Stimulated activated CD8-positive, alpha-beta memory T cell treated with anti-CD3 and anti-CD28 coated beads, Interleukin-7, amount 100 ng/mL, for 48 hours (primary cell): ENCODE measurements at regions not wholly inside any gene's neighbourhood (a gene's known extent, or its start where the extent isn't known, plus 50 kb on each side); places are given as distances from the start of the nearest gene placed in this dataset.

Experiments used
- DNase-seq, 2 donors: peaks; one replicate each; pipeline ENCODE4 v3.0.0-alpha.2; 2020; ENCODE audit warnings: low read depth in 1 of 2; ENCODE audit errors: extremely low read depth in 1 of 2

DNA sequence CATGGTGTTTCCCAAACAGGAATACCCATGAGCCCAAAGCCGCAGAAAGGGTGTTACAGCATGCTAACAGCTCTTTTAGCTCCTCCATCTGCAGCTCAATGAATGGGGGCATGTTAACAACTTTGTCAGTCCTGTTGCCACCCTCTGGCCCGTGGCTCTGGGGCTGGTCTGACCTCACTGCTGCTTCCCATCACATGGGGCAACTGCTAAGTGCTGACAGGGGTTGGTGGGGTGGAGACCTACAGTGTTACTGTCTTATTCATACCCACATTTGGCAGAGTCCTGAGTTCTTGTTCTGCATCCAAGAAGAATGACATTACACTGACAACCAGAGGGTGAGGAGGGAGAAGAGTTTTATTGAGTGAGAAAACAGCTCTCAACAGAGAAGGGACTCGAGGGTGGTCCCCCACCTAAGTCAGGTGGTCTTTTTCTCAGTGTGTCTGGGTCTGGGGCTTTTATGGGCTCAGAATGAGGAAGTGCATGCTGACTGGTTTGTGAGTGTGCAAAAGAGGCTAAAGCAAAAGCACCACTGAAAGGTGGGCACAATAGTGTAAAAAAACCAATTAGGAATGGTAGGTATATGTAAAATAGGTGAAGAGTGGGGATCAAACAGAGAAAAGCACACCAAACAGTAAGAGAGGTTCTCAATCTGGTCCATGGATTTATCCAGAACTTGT is 1952.0 kb upstream of the PCDH20 start:
- no peak for DNase-seq

DNA sequence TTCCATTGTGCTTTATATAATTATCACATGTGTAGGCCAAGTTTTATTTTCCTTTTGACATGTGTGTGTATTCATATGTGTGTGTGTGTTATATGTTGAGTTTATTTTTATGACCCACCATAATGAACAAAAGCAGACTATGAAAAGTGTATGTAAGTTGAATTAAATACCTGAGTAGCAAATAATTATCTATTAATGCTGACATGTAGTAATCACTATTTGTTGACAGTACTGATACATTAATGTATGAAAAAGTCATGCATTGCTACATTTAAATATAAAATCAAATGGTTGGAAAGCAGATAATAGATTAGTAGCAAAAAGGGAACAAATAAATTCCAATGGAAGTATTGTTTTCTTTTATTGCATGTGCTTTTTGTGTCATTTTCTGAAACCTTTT is 1948.5 kb upstream of the PCDH20 start:
- no peak for DNase-seq

DNA sequence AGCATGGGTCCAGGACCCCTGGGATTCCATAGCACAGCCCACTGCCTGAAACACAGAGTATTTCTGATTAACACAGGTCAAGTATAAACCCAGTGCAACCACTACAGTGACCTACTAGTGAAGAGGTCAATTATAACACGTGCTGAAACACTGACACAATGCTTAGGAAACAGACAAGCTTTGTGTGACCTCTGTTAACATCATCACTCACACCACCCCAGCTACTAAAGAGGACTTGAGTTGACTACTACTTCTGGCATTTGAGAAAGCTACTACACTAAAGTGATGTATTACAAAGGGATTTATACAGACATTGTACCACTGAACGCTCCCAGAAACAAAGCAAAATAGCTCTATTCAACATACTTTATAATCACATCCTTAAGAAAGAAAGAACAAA is 1935.9 kb upstream of the PCDH20 start:
- DNase-seq: no peak

DNA sequence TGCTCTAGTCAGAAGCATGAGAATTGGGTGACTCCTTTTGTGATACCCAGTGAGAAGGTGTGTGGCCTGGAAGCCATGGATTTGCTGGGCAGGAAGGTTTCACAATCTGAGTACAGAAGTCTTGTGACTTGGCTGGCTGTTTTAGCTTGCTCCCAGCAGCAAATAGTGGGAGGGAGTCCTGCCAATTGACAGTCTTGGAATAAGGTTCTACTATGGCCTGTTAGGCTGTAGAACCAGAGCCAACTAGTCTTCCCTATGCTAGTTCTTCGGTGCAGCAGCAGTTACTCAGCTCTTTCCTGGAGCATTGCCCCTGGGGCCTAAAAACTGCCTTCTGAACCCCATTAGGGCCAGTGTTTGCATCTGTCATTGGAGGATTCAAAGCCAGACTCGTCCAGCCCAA is 1935.4 kb upstream of the PCDH20 start:
- DNase-seq: no peak

DNA sequence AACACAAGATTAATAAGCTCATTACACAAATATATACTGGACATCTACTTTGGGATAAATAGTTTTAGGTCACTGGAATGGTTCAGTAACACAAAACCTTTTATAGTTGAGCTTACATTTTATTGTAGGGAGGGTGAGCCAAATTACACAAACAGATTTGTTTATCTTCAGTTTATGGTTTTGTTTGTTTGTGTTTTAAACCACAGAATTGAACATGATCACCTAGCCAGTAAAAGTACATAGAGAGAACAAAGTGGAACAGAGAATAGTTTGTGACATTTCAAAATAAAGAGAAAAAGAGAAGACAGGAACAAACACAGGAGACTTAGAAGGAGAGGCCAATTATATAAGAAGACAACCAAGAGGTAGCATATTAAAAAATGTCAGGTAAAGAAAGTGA is 1930.2 kb upstream of the PCDH20 start:
- no peak for DNase-seq

DNA sequence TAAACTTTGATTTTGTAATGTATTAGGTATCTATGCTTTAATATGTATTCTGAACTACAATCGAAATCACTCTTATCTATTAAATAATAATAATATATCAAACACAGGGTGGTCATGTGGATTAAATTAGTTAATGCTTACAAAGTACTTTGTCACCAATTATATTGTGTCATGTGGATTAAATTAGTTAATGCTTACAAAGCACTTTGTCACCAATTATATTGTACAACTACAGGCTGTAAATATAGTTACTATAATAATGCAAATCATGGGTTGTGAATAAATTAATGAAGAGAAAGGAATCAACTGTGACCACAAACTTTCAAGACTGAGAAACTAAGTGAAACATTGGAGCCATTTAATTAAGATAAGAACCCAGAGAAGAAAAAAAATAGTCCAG is 1929.1 kb upstream of the PCDH20 start:
- DNase-seq: no peak

DNA sequence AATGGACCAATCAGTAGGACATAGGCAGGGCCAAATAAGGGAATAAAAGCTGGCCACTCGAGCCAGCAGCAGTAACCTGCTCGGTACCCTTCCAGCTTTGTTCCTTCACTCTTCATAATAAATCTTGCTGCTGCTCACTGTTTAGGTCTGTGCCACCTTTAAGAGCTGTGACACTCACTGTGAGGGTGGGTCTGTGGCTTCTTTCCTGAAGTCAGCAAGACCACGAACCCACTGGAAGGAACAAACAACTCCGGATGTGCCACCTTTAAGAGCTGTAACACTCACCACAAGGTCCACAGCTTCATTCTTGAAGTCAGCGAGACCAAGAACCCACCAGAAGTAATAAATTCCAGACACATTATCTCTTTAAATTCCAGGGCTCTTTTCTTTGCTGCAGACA is 1922.3 kb upstream of the PCDH20 start:
- no peak for DNase-seq

DNA sequence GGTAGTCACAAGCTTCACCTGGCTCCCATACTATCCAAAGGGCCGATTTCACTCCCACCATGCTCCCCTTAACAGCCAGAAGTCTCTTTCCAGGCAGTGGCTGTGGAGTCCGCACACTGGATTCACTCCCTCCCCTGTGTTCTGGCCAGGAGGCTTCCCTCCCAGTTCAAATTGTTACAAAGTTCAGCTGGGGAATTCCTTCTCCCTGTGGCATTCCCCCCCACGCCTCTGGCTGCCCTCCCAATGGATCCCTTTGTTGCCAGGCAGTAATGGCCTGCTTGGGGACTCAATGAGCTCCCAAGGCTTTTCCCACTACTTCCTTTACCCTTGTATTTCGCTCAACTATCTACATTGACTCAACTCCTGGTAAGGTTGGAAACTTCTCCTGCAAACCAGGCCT is 1921.4 kb upstream of the PCDH20 start:
- no peak for DNase-seq

DNA sequence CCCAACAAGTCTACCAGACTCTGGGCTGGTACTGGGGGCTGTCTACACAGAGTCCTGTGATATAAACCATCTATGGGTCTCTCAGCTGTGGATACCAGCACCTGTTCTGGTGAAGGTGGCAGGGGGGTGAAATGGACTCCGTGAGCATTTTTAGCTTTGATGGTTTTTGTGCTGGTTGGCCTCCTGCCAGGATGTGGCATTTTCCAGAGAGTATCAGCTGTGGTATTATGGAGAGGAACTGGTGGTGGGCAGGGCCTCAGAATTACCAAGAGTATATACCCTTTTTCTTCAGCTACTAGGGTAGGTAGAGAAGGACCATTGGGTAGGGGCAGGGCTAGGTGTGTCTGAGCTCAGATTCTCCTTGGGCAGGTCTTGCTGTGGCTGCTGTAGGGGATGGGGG is 1920.9 kb upstream of the PCDH20 start:
- no peak for DNase-seq

DNA sequence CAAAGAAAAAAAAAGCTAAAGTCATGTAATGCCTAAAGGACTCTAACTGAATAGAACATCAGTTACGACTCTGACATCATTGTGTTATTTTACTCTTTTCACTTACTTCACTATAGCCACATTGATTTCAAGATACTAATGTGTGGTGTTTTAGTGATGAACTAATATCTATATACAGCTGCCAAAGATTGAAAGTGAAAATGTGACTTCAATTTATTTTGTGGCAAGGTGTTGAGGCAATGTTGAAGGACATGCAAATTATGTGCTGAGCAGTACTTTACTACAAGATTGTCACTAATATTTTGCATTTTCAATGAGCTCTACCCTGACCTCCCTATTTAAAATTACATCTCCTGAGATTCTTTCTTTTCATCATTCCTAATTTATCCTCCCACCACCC is 1911.9 kb upstream of the PCDH20 start:
- no peak for DNase-seq

DNA sequence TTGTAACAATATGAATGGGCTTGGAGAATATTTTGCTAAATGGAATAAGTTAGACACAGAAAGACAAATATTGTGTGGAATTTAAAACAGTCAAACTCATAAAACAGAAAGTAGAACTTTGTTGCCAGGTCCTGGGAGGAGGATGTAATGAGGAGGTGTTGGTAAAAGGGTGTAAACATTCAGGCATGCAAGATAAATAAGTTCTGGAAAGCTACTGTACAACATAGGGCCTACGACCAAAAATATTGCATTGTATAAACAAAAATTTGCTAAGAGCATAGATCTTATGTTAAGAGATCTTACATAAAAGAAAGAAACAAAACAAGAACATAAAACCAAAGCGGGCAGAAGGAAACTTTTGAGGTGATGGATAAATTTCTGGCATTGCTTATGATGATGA is 1907.8 kb upstream of the PCDH20 start:
- DNase-seq: no peak

DNA sequence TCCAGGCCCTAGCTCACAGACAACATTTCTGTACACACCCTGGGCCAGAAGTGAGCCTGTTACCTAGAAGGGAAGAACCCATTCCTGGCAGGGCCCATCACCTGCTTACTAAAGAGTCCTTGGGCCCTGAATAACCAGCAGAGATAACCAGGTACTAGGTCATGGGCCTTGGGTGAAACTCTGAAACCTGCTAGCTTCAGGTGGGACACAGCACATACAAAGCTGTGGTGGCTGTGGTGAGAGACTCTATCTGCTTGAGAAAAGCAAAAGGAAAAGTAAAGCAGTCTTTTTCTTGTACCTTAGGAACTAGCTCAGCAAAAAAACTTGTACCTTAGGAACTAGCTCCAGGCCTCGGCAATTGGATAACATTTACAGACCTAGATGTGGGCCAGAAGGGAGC is 1895.9 kb upstream of the PCDH20 start:
- DNase-seq: no peak

DNA sequence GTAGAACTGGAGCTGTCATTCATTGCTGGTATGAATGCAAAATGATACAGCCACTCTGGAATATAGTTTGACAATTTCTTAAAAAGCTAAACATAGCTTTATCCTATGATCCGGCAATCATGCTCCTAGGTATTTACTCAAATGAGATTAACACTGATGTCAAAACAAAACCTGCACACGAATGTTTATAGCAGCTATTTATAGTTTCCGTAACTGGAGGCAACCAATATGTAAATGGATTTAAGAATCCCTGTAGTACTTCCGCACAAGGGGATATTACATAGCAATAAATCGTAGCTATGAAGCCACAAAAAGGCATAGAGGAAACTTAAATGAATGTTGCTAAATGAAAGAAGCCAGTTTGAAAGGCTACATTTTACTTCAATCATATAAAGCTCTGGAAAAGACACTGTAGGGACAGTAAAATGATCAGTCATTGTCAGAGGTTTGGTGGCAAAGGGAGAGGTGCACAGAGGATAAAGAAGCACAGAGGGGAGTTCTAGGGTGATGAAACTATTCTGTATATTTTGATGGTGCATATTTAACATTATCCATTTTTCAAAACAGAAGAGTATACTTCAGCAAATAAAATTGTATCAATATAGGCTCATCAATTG is 1893.0 kb upstream of the PCDH20 start:
- no peak for DNase-seq

DNA sequence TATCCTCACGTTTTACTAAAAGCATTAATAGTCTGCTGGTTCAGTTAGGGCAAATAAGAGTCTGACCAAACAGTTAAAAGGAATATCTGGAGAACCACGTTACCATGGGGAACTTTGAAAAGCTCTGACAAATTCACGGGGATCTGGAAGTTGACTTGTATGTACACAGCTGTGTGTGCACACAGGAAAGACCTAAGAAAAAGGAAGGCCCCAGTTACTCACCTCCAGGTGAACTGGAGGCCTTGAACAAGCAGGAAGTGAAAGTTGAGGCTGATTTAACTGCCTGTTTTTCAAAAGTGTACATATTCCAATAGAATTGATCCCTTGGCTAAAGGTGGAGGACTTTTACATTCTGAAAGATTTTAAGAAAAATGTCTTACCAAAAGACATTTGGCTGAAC is 1891.6 kb upstream of the PCDH20 start:
- DNase-seq: no peak

DNA sequence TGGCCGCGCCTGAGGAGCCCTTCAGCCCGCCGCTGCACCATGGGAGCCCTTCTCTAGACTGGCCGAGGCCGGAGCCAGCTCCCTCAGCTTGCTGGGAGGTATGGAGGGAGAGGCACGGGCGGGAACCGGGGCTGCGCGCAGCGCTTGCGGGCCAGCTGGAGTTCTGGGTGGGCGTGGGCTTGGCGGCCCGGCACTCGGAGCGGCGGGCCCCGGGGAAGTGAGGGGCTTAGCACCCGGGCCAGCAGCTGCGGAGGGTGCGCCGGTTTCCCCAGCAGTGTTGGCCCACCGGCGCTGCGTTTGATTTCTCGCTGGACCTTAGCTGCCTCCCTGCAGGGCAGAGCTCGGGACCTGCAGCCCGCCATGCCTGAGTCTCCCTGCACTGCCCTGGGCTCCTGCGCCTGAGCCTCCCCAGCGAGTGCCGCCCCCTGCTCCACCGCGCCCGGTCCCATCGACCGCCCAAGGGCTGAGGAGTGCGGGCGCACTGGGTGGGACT is 1890.0 kb upstream of the PCDH20 start:
- no peak for DNase-seq

DNA sequence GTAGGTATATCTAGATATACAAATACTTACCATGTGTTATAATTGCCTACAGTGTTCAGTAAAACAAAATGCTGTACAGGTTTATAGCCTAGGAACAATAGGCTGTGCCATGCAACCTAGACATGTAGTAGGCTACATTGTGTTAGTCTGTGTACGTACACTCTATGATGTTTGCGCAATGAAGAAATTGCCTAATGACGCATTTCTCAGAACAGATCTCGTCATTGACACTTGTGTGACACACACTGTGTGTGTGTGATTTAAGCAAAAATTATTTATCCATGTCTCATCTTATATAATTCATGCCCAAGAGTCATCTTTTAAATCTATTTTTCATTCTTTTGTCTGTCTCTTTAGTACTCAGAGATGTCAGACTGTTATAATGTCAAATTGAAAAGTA is 1888.8 kb upstream of the PCDH20 start:
- no peak for DNase-seq

DNA sequence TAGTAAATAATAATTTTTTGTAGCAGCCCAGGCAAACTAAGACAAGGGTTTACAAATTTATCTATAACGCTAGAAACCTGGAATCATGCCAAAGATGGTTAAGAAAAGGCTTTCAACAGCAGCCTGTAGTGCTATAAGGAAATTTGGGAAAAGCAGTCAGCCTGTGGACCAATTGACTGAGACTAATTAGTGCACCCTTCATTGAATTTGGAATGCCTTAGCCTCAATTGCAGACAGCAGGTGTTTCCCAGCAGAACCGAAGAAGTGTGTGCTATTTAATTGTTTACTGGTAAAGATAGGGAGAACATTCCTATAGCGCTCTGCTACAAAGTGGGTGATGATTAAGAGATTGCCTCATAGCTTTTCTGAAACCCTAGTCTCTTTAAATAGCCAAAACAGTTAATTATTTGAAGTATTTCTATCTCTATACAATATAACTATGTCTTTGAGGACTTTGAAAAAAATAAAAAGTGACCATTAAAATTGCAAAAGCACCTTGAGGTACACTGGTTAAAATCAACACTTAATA is 1884.3 kb upstream of the PCDH20 start:
- DNase-seq: no peak

DNA sequence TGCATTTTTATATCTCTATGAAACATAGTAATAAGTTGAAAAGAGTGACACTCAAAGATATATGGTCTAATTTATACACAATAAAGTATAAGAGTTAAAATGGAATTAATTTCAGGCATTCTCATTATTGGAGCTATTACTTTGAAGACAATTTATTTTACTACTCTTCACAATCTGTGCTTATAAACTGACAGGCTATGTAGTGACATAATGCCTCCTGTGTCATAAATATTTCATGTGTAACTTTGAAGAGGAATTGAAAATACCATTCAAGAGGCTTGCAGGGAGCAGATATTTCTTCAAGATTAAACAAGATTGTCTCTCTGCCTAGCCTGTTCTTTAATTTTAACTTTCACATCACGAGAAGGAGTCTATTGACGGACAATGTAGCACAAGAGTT is 1881.5 kb upstream of the PCDH20 start:
- no peak for DNase-seq

DNA sequence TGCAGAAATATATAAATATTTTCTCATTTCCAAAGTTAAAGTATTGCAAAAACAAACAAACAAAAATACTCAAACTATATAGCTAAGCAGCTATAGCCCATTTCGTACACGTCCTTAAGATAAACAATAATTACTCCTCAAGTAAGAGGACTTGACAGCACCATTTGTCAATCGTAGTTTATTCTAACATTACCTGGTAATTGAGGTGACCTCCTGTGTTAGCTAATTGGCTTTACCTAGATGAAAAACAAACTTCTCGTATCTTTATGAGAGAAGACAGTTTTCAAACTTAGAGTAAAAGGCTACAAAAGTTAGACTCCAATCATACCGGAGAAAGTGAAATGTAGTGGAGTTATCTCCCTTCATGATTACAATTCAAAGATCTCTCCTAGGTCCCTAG is 1876.1 kb upstream of the PCDH20 start:
- DNase-seq: no peak

DNA sequence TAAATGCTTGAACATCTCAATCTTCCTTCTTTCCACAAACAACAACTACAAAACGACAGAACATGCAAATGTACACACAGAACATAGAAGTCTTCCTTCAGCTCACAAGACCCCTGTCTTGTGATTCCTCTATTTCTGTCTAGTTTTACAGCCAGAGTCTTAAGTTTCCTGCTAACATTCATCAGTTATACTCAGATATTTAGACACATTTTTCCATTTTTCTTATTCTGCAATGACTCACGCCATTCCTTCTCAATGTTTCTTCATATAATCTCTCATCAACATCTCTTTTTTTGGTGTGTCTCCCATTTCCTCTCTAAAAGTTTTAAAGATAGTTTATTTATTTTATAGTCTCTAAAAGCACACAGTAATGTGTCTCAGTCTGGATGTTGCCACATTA is 1872.9 kb upstream of the PCDH20 start:
- no peak for DNase-seq

DNA sequence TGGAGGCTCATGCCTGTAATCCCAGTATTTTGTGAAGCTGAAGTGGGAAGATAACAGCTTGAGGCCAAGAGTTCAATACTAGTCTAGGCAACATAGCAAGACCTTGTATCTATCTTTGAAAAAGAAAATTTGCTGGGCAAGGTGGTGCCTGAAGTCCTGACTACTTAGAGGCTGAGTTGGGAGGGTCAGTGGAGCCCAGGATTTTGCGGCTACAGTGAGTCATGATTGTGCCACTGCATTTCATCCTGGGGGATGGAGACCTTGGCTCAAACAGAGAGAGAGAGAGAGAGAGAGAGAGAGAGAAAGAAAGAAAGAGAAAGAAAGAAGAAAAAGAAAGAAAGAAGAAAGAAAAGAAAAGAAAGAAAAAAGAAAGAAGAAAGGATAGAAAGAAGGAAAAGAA is 1872.3 kb upstream of the PCDH20 start:
- no peak for DNase-seq

DNA sequence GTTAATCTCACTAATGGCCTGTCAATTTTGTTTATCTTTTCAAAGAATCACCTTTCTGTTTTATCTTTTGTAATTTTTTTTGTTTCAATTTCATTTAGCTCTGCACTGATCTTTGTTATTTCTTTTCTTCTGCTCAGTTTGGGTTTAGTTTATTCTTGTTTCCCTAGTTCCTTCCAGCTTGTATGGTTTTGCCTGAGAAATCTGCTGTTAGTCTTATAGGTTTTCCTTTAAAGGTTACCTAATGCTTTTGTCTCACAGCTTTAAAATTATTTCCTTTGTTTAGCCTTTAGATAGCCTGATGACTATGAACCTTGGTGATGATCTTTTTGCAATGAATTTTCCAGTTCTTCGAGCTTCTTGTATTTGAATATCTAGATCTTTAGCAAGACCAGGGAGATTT is 1869.8 kb upstream of the PCDH20 start:
- no peak for DNase-seq

DNA sequence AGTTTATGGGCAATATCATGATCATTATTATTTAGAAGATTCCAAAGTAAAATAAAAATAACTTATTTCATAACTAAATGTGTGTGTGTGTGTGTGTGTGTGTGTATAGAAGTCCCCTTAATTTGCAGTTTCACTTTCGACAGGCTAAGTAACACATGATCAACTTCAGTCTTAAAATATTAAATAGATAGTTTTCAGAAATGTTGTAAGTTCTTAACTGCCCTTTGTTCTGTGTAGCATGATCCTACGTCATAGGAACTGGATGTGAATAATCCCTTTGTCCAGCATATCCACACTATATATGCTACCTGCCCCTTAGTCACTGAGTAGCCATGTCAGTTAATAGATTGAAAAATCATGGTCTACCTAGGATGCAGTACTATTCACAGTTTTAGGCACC is 1863.5 kb upstream of the PCDH20 start:
- no peak for DNase-seq
